GM10248 (cell line): ENCODE measurements at regions not wholly inside any gene's neighbourhood (a gene's known extent, or its start where the extent isn't known, plus 50 kb on each side); places are given as distances from the start of the nearest gene placed in this dataset.
A peak's percentile ranks its signal among the peaks of the same experiment; 100 is the strongest.

Experiments used
- CTCF ChIA-PET: fragments of 300-600 bp; sonication (Branson Sonifier 250); formaldehyde crosslinking; extraction: SDS; loops from one replicate; lab custom pipeline; 2021; ENCODE audit warnings: antibody characterized with exemption; lab: Yijun Ruan, JAX
- POLR2A ChIA-PET: fragments of 350-650 bp; sonication (Branson Sonifier 250); formaldehyde crosslinking; extraction: SDS; loops from one replicate; lab custom pipeline; 2020; ENCODE audit warnings: antibody characterized with exemption; lab: Yijun Ruan, JAX
- DNase-seq: peaks from one replicate; pipeline ENCODE4 v3.0.0; 2012; ENCODE audit errors: extremely low spot score
- TF ChIP-seq, protein P1 (sequence below): IDR thresholded peaks from 2 replicates; pipeline ENCODE4 v1.5.1; 2012; ENCODE audit warnings: mild to moderate bottlenecking, low read depth; ENCODE audit errors: extremely low read depth, missing control alignments, control extremely low read depth

DNA sequence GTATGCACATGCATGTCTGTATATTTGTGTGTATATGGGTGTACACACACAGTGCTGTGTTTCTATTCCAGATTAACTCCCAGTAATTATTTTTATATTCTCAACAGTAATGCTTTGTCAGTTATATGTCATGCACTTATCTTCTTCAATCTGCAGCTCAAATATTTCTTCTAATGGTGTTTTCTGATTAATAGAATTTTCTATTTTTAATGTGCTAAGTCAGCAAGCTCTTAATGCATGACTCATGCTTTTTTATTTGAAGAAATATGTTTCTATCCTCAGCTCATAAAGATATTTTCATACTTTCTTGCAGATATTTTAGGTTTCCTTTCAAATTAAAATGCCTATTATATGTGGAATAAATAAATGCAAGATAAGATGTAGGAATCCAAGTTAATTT is 59.7 kb upstream of the TMEM18 start:
- DNase-seq: no peak
- ChIA-PET POLR2A (no interaction called here), CTCF (interaction anchor here (1.6 to 4.3 kb wide), 3 partner anchors 11 to 60 kb away, joined by 6 to 23 read pairs (median 6); partner anchors contain the start of gene TMEM18)
- TF ChIP-seq, protein P1, sequence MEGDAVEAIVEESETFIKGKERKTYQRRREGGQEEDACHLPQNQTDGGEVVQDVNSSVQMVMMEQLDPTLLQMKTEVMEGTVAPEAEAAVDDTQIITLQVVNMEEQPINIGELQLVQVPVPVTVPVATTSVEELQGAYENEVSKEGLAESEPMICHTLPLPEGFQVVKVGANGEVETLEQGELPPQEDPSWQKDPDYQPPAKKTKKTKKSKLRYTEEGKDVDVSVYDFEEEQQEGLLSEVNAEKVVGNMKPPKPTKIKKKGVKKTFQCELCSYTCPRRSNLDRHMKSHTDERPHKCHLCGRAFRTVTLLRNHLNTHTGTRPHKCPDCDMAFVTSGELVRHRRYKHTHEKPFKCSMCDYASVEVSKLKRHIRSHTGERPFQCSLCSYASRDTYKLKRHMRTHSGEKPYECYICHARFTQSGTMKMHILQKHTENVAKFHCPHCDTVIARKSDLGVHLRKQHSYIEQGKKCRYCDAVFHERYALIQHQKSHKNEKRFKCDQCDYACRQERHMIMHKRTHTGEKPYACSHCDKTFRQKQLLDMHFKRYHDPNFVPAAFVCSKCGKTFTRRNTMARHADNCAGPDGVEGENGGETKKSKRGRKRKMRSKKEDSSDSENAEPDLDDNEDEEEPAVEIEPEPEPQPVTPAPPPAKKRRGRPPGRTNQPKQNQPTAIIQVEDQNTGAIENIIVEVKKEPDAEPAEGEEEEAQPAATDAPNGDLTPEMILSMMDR: no peak

DNA sequence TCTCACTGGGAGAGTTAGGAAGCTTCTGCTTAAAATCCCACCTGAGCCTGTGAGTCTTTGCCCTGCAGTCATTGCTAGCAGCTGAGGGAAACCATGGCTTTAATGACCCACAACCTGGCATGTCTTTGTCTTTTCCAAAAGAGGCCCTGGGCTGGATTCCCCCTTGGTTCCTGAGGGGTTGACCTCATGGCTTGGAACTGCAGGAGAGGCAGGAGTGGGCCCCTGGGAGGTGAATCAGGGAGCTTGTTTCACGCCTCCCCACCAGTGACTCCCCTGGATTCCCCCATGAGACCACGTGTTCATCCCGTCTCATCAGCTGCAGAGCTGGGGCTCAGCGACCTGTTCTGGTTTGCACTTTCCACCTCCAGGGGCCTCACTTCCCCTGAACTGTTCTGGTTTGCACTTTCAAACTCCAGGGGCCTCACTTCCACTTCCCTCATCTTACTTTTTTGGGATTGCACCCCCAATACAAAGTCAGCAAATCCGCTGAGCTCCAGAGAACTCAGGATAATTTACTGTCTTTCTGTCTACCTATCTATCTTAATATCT is 58.5 kb upstream of the TMEM18 start:
- ChIA-PET POLR2A (no interaction called here), CTCF (interaction anchor here (0.9 to 4.3 kb wide), 5 partner anchors 10 to 59 kb away, joined by 3 to 23 read pairs (median 6); partner anchors contain the start of gene TMEM18)
- peak; percentile 44 for DNase-seq
- TF ChIP-seq, protein P1: peak; percentile 19

DNA sequence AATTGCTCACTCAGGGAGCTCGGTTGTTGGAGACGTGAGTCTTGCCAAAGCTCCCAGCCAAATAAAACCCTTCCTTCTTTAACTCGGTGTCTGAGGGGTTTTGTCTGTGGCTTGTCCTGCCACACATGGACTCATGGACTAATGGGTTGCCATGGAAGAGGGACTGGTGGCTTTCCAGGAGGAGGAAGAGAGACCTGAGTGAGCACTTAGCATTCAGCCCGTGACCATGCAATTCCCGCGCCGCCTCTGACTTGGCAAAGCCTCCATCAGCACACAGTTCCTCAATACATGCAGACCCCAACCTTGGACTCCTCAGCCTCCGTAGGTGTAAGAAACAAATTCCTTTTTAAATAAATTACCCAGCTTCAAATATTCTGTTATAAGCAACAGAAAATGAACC is 57.3 kb upstream of the TMEM18 start:
- TF ChIP-seq, protein P1: no peak
- no peak for DNase-seq
- CTCF ChIA-PET: interaction anchor here (1.2 to 4.3 kb wide), 4 partner anchors 9 to 811 kb away, joined by 3 to 23 read pairs (median 5); no protein-coding TSS in a partner anchor
- POLR2A ChIA-PET: no interaction called here

DNA sequence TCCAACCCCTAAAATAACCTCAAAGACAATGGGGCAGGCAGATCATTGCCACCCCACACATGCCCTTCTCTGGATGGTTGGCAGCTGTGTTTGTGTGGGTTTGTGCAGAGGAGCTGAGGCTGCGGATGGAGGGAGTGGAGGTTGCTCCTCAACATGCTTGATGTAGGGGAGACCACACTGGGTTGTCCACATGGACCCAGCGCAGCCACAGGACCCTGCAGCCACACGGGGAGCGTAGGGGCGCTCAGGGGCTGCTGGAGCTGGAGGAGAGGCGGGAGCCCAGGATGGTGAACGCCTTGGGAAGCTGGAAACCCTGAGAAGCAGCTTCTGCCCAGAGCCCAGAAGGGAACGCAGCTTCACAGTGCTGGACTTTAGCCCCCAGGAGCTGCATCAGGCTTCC is 56.3 kb upstream of the TMEM18 start:
- POLR2A ChIA-PET: no interaction called here
- TF ChIP-seq, protein P1: no peak

DNA sequence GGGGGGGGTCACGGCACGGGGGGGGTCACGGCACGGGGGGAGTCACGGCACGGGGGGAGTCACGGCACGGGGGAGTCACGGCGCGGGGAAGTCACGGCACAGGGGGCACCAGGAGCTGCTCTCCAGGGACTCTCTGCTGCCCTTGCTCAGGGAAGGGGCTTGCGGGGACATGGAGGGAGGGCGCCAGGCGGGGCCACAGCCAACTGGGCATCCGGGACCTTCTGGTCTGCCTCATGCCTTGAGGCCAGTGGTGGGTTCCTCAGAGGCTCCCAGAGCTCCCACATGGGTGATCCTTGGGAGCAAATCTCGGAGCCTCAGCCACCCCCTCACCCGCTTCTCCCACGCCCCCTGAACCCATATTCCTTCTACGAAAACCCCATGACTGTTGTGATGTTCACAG is 55.8 kb upstream of the TMEM18 start:
- ChIA-PET POLR2A (no interaction called here), CTCF (interaction anchor here (4.3 kb wide), 1 partner anchor 19 kb away, joined by 23 read pairs; no protein-coding TSS in a partner anchor)
- DNase-seq: no peak
- TF ChIP-seq, protein P1: no peak

More for the DNA sequence above, 56.3 kb upstream of the TMEM18 start:
- no peak for DNase-seq
- CTCF ChIA-PET: interaction anchor here (1.5 to 4.3 kb wide), 2 partner anchors 19 to 812 kb away, joined by 3 to 23 read pairs; no protein-coding TSS in a partner anchor

DNA sequence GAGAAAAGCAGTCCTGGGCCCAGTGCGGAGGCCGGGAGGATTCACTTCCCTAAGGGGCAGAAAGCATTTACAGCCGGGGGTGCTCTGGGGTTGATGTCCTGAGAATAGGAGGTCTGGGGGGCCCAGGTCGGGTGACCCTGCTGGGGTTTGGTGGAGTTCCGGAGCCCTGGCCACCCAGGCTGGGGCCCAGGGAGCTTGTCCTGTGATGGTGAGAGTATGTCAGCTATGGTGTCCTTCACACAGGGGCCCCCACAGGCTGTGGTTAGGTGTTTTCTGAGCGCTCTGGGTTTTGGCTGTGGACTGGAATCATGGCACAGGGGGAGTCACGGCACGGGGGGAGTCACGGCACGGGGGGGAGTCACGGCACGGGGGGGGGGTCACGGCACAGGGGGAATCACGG is 54.5 kb upstream of the TMEM18 start:
- CTCF ChIA-PET: interaction anchor here (1.3 kb wide), 1 partner anchor 17 kb away, joined by 3 read pairs; no protein-coding TSS in a partner anchor
- POLR2A ChIA-PET: no interaction called here
- no peak for DNase-seq
- TF ChIP-seq, protein P1: no peak
